ENCODE measurements at regions not wholly inside any gene's neighbourhood (a gene's known extent, or its start where the extent isn't known, plus 50 kb on each side); places are given as distances from the start of the nearest gene placed in this dataset.
"Not testable (repeated sequence)": the region's sequence is repeated elsewhere in the genome, so short reads cannot be mapped to it uniquely, and the experiment has no call there.

DNA sequence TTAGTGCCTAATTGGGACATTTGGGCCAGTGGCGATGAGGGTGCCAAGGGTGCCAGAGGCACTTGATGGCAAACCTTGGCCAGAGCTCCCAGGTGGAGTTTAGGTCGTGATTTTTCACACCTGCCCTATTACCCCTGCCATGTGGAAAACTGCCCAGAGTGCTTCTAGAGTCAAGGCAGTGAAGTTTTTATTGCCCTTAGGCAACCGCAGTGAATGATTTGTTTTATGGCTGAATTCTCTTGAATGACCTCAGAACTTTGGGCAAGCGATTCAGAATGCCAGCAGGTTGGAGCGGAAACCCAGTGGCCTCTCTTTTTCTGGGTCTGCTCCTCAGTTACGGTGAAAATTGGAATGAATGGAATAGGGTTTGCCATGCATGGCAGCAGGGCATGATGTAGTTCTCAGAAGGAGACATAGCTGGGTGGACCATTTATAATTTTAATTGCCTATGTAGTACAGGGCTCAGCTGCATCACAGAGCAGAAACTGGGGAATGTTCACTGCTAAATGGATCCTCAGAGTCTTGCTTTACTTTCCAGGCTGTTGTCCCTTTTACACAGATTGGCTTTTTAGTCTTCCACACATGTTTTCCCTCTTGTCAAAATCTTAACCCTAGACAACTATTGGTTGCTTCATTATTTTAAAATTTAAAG, 820.0 kb upstream of the SEMA6A start:
- no peak for DNase-seq

DNA sequence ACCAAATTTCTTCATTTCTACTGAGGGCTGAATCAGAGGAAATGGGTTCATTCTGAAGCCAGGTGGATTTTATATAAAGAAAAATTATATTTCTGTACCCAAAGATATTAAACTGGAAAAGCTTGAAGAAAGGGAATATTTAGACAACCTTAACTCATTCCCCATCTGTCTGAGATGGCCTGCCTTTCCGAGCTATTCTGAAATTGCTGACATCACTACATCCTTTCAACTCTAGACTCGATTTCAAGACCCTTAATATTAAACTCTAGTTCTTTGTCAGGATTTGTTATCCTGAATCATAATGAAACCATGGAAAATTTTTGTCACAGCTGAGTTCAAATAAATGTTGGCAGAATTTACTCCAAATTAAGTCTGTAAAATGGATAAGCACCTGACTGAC, 818.5 kb upstream of the SEMA6A start:
- no peak for DNase-seq

DNA sequence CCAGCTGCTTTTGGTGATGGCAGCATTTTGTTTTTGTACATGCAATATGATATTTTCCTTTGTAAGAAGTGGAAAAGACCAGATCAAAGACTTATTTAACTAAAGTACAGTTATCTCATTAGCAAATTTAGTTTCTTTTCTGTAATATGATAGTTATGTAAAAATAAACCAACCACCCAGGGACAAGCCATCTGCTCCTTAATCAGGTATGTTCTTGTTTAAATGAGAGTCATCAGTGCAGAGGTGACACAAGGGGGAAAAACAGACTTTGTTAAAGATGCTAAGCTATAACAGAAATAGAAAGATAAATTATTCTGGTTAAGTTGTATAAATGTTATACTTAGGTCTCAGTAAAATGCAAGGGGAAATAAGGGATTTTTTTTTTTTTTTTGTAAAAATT, 805.7 kb upstream of the SEMA6A start:
- no peak for DNase-seq

DNA sequence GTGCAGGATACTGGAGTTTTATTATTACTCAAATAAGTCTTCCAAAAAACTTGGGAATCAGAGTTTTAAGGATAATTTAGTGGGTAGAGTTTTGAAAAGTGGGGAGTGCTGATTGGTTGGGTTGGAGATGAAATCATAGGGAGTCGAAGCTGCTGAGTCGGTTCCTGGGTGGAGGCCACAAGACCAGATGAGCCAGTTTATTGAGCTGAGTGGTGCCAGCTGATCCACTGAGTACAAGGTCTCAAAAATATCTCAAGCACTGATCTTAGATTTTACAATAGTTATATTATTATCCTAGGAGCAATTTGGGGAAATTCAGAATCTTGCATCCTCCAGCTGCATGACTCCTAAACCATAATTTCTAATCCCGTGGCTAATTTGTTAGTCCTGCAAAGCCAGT, 804.9 kb upstream of the SEMA6A start:
- no peak for DNase-seq

DNA sequence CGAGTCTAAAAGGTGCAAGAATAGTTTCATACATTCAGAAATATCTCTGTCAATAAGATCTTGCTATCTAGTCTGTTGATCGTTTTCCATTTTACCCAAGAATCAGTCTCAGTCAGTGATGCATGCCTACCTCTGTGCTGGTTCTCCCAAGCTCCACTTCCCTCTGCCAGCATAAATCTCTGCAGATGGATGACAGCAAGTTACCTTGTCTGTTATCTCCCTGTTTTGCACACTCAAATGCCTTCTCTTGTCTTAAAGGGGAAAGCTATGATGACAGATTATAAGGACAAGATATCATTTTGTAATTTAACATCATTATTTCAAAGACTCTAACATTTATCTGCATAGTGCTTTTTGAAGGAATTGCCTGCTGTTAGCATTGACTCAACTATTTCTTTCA, 802.1 kb upstream of the SEMA6A start:
- no peak for DNase-seq

DNA sequence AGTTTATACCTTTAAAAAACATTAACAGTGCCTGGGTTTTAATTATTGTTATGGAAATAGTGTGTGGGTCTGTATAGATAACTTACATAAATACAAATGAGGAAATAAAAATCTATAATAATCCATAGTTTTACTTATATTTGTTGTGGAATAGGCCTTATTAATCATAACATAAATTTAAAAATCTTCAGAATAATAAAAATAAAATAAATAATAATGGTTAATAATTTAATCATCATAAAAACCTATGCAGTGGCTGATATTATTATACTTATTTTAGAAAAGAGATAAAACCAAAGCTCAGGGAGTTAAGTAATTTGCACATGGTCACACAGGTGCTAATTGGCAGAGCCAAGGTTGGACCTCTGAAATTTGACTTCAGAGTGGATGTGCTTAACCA, 785.3 kb upstream of the SEMA6A start:
- DNase-seq, result no peak

DNA sequence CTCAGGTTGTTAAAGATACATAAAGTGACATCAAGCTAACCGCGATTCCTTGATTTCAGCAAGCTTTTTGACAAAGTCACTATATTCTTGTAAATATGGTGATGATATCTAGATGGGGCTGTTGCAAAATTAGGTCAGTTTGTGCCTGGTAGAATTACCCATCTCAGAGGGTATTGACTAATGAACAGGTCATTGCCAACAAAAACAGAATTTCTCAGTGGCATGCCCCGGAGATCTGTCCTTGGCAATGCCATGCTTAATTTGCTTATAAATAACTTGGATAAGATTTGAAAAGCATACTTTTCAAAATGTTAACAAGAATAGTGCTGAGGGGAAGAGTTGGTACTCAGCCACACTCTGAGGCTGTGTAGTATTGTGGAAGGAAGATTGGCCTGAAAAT, 783.3 kb upstream of the SEMA6A start:
- DNase-seq, result no peak

DNA sequence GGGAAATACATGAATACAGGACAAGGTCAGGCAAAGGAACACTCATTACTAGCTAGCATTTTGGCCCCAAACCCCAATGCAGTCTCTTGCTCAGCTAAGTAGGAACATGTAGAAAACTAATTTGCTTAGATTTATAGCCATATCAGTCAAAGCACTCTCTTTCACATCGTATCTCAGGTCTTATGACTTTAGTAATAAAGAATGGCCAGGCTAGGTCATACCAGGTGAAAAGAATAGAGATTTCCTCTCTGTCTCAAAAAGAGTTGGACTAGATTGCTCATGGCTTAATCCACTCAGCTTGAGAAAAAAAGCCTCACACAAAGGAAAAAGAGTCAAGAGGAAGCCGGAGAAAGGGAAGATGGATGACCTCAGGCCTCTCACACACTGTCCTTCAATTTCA, 772.7 kb upstream of the SEMA6A start:
- no peak for DNase-seq

DNA sequence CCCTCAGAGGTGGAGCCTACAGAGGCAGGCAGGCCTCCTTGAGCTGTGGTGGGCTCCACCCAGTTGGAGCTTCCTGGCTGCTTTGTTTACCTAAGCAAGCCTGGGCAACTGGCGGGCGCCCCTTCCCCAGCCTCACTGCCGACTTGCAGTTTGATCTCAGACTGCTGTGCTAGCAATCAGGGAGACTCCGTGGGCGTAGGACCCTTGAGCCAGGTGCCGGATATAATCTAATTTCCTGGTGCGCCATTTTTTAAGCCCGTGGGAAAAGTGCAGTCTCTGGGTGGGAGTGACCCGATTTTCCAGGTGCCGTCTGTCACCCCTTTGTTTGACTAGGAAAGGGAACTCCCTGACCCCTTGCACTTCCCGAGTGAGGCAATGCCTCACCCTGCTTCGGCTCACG, 769.1 kb upstream of the SEMA6A start:
- not testable (repeated sequence) for DNase-seq

DNA sequence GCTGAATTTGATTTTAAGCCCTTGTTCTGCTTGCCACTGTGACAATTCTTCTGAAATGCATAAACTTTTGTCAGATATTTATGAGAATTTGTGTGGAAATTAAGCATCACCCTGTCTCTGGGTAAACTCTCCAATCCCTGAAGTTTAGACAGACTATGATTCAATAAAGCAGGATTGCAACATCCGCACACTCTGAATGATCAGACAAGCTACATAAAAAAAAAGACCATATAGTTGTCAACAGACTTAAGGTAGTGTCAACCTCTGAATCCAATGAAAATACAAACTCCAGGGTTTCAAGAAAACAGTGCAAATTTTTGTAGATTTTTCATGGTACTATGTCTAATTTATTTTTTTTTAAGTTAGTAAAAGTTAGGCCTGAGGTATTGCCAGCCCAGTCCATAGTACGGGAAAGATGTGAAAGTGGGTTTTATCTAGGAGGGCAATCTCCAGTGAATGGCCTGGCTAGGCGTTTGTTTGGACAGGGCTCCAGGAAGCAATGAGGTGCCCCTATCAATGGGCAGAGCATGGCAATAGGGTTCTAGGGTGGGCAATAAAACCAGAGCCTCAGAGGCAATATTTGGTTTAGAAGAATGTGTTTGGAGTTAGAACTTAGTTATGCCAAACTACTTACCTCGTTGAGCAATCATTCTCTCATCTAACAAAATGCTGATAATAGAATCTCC, 762.6 kb upstream of the SEMA6A start:
- no peak for DNase-seq

DNA sequence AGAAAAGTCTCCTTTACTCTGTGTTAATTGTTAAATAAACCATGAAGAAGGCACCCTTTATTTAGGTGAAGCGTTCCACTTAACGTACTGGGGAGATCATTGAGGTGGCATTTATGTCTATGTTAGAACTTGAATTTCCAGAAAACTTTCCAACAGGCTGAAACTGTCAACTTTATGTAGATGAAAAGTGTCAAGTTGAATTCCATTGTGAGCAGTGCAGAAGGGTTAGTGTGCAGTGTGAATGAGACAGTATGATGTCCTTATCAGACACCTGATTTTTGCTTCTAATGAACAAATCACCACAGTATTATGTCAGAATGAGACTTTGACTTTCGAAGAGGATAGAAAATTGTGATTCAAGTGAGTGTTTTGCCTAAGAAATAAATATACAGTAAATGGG, 761.6 kb upstream of the SEMA6A start:
- no peak for DNase-seq

DNA sequence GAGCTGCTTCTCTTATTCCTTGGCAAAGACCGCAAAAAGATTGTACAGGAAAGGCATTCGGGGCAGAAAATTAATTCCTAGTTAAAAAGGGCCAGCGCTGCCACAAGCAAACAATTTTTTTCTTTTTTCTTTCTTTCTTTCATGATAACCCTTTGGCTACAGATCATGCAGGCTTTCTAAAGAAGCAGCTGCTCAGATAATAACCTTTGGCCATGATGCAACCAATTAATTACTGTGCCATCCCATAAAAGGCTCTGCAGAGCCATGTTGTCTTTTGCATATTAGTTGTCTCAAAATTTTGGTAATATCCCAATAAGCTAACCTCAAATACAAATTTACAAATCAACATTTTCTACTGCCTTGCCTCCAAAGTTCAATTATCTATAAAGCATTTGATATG, 758.4 kb upstream of the SEMA6A start:
- DNase-seq, result no peak

DNA sequence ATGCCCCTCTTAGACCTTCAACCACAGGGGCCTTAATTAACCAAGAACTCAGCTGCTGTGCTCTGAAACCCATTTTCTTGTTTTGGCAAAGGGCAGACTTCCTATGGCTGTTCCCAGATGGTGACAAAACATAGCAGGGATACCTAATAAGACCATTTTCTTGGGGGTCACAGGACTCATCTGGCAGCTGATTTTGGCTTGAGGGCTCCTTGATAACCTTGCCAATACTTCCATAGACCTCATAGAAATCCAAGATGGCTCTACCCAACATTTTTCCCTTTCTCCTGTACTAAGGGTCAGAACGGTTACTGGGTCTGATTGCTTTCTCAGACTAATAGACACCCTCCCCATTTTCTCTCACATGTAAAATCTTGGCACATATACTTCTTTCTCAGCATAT, 757.7 kb upstream of the SEMA6A start:
- no peak for DNase-seq

DNA sequence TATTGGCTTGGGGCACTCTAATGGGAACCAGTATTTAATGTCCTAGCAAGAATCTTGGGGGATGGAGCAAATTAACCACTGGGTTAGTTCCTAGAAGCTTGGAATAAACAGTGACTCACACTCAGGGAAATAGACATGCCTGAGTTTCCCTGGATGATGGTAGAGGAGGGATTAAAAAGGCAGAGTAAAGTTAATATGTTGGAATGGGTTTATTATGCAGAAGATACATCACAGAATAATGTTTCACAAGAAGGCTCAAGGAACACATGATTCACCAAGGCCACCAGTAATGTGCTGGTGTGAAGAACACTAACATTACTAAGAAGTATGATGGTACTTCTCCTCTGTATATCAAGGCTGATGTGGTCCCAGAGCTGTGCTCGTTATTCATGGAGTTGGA, 752.9 kb upstream of the SEMA6A start:
- no peak for DNase-seq

DNA sequence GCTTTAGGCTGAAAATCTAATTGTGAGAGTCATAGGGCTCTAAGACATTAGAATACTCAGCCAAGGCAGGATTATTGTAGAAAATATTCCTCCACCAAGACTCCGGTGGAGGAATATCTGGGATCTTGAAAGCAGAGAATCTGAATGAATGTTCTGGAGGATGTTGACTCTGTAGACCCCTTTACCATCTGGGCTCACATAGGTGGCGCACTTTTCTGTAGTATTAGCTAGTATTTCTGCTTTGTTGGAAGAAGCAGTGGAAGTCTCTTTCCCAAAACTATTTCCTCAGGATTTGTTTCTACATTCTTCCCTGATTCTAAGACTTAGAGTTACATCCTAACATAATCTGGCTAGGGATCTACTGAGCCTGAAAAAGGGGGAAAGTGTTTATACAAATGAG, 752.4 kb upstream of the SEMA6A start:
- no peak for DNase-seq

DNA sequence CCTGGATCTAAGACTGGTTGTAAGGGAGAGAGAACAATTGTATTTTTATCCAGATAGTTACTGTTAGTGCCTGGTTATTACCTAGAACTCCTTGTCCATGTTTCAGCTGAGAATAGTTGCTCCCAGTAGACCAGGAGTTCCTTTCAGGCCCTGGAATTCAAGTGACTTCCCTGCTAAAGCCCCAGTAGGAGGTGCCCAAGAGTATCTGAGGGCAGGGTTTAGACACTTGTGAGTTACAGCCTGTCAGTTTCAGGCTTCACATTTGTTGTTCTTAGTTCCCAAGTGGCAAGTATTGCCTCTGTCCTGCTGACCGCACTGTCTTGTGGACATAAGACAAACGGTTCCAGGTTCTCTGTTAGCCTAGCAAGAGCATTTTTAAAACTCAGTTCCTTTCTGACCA, 743.9 kb upstream of the SEMA6A start:
- DNase-seq, result no peak

DNA sequence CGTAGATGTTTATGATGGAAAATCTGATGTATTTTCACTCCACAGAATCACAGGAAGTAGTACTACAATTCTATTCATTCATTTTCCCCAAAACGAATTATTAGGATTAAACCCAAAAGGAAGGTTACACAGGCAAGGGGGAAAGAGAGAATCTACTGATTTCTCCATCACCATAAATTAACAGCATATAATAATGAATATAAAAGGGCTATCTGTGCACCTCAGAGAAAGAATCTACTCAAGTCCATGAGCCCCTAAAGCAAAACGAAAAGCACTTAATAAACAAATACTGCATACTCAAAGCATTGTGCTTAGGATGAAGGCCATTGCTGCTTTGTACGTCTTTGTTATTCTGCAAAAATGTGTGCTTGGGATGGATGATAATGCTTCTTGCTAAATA, 740.5 kb upstream of the SEMA6A start:
- no peak for DNase-seq

DNA sequence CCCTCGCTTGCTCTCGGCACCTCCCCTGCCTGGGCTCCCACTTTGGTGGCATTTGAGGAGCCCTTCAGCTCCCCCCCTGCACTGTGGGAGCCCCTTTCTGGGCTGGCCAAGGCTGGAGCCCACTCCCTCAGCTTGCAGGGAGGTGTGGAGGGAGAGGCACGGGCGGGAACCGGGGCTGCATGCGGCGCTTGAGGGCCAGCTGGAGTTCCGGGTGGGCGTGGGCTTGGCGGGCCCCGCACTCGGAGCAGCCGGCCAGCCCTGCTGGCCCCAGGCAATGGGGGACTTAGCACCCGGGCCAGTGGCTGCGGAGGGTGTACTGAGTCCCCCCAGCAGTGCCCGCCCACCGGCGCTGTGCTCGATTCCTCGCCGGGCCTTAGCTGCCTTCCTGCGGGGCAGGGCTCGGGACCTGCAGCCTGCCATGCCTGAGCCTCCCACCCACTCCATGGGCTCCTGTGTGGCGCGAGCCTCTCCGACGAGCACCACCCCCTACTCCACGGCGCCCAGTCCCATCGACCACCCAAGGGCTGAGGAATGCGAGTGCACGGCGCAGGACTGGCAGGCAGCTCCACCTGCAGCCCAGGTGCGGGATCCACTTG, 730.0 kb upstream of the SEMA6A start:
- not testable (repeated sequence) for DNase-seq

DNA sequence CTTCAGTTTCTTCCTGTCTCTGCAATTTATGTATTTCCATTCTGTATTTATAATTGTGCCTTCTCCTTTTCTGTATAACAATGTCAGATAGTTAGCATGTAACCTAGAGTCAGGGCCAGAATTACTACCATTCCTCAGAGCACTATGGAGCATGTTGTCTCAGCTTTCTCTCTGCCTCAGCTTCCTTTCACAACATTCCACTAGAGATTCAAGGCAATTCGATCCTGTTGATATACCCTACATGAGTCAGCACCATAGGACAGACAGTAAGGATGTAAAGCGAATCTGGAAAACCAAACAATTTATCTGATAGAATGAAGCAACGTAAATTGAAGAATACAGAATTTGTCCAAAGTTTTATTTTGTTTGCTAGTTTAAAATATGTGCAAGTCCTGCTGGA, 728.3 kb upstream of the SEMA6A start:
- no peak for DNase-seq

DNA sequence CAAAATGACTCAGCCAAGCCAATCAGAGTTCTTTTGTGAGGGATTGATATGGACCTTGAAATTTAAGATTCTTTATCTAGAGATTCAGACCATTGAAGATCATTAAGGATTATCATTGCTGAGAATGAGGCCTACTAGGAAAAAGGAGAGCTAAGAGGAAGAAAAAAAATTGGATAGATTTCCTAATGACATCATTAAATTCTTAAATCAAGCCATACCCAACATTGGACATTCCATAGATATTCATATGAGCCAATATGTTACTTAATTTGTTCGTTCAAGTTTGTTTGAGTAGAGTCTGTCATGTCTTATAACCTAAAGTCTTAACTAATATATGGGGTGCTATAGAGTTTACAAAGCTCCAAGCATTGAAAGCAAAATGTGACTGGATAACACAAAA, 727.9 kb upstream of the SEMA6A start:
- no peak for DNase-seq

DNA sequence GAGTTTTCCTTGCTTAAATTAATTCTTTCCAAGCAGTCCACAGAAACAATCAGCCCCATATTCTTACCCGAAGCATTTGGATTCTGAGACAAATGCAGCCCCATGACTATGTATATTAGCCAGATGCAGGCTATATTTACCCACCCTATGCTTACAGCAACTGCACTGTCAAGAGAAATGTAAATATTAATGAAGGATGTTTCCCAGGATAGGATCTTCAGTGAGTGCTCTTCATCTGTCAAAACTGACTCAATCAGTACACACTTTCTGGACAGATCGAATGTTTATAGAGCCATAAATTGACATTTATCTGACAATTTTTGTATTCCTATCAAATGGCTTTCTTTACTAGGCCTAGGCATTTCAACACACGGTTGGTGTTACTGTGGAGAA, 725.3 kb upstream of the SEMA6A start:
- no peak for DNase-seq

DNA sequence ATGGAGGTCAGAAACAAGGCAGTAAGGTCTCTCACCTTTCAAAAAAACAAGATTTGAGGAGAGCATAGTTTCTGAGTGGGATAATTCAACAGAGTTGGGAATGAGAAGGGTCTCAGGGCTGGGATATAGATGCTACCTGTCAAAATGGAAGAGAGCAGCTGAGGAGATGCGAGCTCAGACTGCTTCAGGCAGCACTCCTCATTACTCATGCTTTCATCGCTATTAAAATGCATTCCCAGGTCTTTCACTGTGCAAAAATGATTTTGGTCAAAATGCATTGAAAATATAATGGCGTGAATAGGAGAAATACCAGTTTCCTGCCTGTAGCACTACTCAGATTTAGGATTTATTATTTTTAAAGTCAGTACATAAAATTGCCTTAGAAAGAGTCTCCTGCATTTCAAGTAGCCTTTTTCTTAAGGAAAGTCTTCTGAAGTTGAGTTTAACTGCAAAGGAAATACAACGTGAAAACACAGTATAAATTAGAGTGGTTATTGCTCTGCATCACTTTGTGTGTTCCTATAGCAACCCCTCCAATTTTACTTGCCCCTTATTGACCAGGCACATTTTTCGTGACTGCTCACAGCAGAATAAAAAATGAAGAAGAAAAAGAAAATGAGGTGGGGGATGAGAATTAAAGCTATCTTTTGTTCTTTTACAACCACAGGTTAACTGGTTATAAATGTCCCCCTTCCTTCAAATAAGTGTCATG, 724.8 kb upstream of the SEMA6A start:
- DNase-seq, result no peak

DNA sequence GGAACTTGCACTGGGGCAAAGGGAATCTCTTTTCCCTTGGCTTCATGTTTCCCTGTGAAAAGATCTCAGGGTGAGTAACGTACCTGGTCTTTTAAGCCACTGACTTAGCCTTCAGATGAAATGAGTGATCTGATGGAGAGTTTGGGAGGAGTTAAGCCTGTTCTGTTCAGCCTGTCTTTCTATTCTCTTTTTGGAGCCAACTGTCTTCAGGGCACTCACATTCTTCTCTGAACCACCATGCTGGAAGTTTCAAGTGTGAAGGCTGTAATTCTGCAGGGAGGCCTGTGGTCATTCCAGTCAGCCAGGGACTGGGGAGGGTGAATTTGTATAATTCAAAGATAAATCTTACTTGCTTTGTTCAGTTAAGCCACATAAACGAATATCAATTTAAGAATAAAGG, 722.2 kb upstream of the SEMA6A start:
- no peak for DNase-seq

DNA sequence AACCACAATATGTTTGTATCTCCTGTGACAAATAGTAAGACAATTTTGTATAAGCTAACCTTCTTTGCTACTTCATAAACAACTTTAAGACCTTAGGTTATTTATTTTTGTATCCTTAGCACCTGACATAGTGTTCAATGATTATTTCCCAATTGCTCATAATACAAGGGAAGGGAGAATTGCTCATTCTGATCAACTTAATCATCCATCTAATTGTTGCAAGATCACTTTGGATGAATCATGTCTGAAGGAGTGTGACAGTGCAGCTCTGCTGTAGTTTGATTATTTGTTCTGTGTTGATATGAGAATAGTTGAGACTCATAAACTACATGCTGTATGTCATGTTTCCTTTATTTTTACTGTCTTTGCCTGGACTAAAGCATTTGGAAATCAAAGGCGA, 721.3 kb upstream of the SEMA6A start:
- no peak for DNase-seq

All from skin of body (tissue), 1 donor.